Loucy (cell line): ENCODE measurements at regions not wholly inside any gene's neighbourhood (a gene's known extent, or its start where the extent isn't known, plus 50 kb on each side); places are given as distances from the start of the nearest gene placed in this dataset.

Experiments used
- H2AFZ ChIP-seq: fragments of 200-600 bp; sonication (generic); 2 replicates; pipeline ENCODE4 v1.6.0; 2016; ENCODE audit warnings: antibody characterized with exemption, mild to moderate bottlenecking, low read length, moderate library complexity
- H3F3A ChIP-seq: fragments of 200-600 bp; 2 replicates; pipeline ENCODE4 v1.6.0; 2016; ENCODE audit warnings: antibody characterized with exemption, low read depth, mild to moderate bottlenecking
- H3K27me3 ChIP-seq: fragments of 200-600 bp; sonication (generic); 2 replicates; pipeline ENCODE4 v1.6.1; 2014; ENCODE audit warnings: low read length, mild to moderate bottlenecking; ENCODE audit not compliant: insufficient read depth, poor library complexity, severe bottlenecking
- H3K36me3 ChIP-seq: fragments of 200-600 bp; sonication (generic); 2 replicates; pipeline ENCODE4 v1.6.1; 2016; ENCODE audit warnings: low read length; ENCODE audit not compliant: insufficient read depth
- H3K4me1 ChIP-seq: fragments of 200-600 bp; sonication (generic); 2 replicates; pipeline ENCODE4 v1.5.1; 2014; ENCODE audit warnings: low read length, mild to moderate bottlenecking; ENCODE audit not compliant: insufficient read depth, poor library complexity, severe bottlenecking
- H3K4me2 ChIP-seq: fragments of 200-600 bp; sonication (generic); 2 replicates; pipeline ENCODE4 v1.6.0; 2014; ENCODE audit warnings: antibody characterized with exemption, low read length, low read depth, mild to moderate bottlenecking; ENCODE audit not compliant: poor library complexity, severe bottlenecking
- H3K4me3 ChIP-seq: fragments of 200-600 bp; sonication (generic); 2 replicates; pipeline ENCODE4 v1.5.1; 2014; ENCODE audit warnings: low read length, mild to moderate bottlenecking, mixed read lengths; ENCODE audit not compliant: poor library complexity, severe bottlenecking
- H3K79me2 ChIP-seq: fragments of 200-600 bp; sonication (generic); 2 replicates; pipeline ENCODE4 v1.6.1; 2014; ENCODE audit warnings: low read length; ENCODE audit not compliant: insufficient read depth
- H3K9ac ChIP-seq: fragments of 200-600 bp; sonication (generic); 2 replicates; pipeline ENCODE4 v1.6.0; 2014; ENCODE audit warnings: mild to moderate bottlenecking, low read depth, low read length, moderate library complexity; ENCODE audit not compliant: poor library complexity, severe bottlenecking
- H3K9me2 ChIP-seq: fragments of 200-600 bp; sonication (generic); replicated peaks from 2 replicates; pipeline ENCODE4 v1.6.1; 2016; ENCODE audit warnings: low read depth, low read length, mixed read lengths
- H3K9me3 ChIP-seq: fragments of 200-600 bp; sonication (generic); 2 replicates; pipeline ENCODE4 v1.6.1; 2014; ENCODE audit warnings: mild to moderate bottlenecking, antibody characterized with exemption, low read length, low read depth; ENCODE audit not compliant: insufficient read depth
- H4K20me1 ChIP-seq: fragments of 200-600 bp; sonication (generic); 2 replicates; pipeline ENCODE4 v1.6.0; 2014; ENCODE audit warnings: antibody characterized with exemption, low read length, mild to moderate bottlenecking; ENCODE audit not compliant: insufficient read depth, poor library complexity, severe bottlenecking
- CTCF ChIP-seq: fragments of 200-600 bp; sonication (generic); conservative IDR thresholded peaks from 2 replicates; pipeline ENCODE4 v1.5.1; 2014; ENCODE audit warnings: mild to moderate bottlenecking, antibody characterized with exemption, low read length
- EZH2phosphoT487 ChIP-seq: fragments of 200-600 bp; IDR thresholded peaks from 2 replicates; pipeline ENCODE4 v1.6.1; 2018; ENCODE audit warnings: antibody characterized with exemption, mild to moderate bottlenecking, moderate library complexity, borderline replicate concordance

- Histone ChIP-seq H3K9me3 (no peaks in the 10 kb centered on the region), H3K4me3 (no peak overlapping the region), H3K36me3 (no peaks in the 10 kb centered on the region), H3K4me1 (no peaks in the 10 kb centered on the region), H3K9ac (no peak overlapping the region), H3K27me3 (no peaks in the 10 kb centered on the region), H3F3A (no peaks in the 10 kb centered on the region), H2AFZ (no peak overlapping the region), H4K20me1 (peaks cover 2% of the 10 kb centered on the region), H3K9me2 (no peaks in the 10 kb centered on the region), H3K79me2 (no peaks in the 10 kb centered on the region), H3K4me2 (no peak overlapping the region)
- TF ChIP-seq CTCF (no peak), EZH2phosphoT487 (no peak)
These were observed 1765.0 kb downstream of the OTOL1 start for GRCh38 chr3:163261618-163262017.

GRCh38 chr3:163261056-163261455 is 1764.4 kb downstream of the OTOL1 start:
- Histone ChIP-seq H3K9me2 (no peaks in the 10 kb centered on the region), H3K79me2 (no peaks in the 10 kb centered on the region), H3K9ac (no peak overlapping the region), H4K20me1 (peaks cover 2% of the 10 kb centered on the region), H3K9me3 (no peaks in the 10 kb centered on the region), H3K27me3 (no peaks in the 10 kb centered on the region), H2AFZ (no peak overlapping the region), H3K4me1 (no peaks in the 10 kb centered on the region), H3K4me3 (no peak overlapping the region), H3K4me2 (no peak overlapping the region), H3K36me3 (no peaks in the 10 kb centered on the region), H3F3A (no peaks in the 10 kb centered on the region)
- TF ChIP-seq EZH2phosphoT487 (no peak), CTCF (no peak)

GRCh38 chr3:163218336-163218735 is 1721.7 kb downstream of the OTOL1 start:
- Histone ChIP-seq H3K9me3 (no peaks in the 10 kb centered on the region; the same call in 1 of the 2 replicates), H2AFZ (no peak overlapping the region), H3K4me3 (no peak overlapping the region), H4K20me1 (no peaks in the 10 kb centered on the region), H3K9ac (no peak overlapping the region), H3K4me2 (no peak overlapping the region), H3K27me3 (no peaks in the 10 kb centered on the region), H3K79me2 (no peaks in the 10 kb centered on the region), H3K9me2 (no peaks in the 10 kb centered on the region), H3K36me3 (no peaks in the 10 kb centered on the region), H3K4me1 (no peaks in the 10 kb centered on the region), H3F3A (no peaks in the 10 kb centered on the region)
- TF ChIP-seq CTCF, result no peak
- no peak for TF ChIP-seq EZH2phosphoT487
